Liver (tissue), 3 donors: ENCODE measurements at regions not wholly inside any gene's neighbourhood (a gene's known extent, or its start where the extent isn't known, plus 50 kb on each side); places are given as distances from the start of the nearest gene placed in this dataset.

Experiments
- CTCF ChIP-seq: fragments of 150-350 bp; IDR thresholded peaks from 2 replicates; pipeline ENCODE4 v1.5.1; 2017; ENCODE audit warnings: improper control_type of control experiment, low read depth, low read length; ENCODE audit not compliant: missing input control
- MAX ChIP-seq: IDR thresholded peaks from 2 replicates; pipeline ENCODE4 v1.6.1; 2016; ENCODE audit warnings: antibody characterized with exemption
- SP1 ChIP-seq: IDR thresholded peaks from 2 replicates; pipeline ENCODE4 v1.6.1; 2018; ENCODE audit warnings: antibody characterized with exemption, mild to moderate bottlenecking
- donor health status: healthy.
- donor health status: healthy.

GRCh38 chr2:103798291-103798690 lies 1036.5 kb downstream of the TMEM182 start:
- no peak for TF ChIP-seq MAX
- no peak for TF ChIP-seq CTCF
- no peak for TF ChIP-seq SP1
